ENCODE measurements at regions not wholly inside any gene's neighbourhood (a gene's known extent, or its start where the extent isn't known, plus 50 kb on each side); places are given as distances from the start of the nearest gene placed in this dataset.
"Not testable (repeated sequence)": the region's sequence is repeated elsewhere in the genome, so short reads cannot be mapped to it uniquely, and the experiment has no call there.

GRCh38 chr2:20949256-20949655 is 94.6 kb downstream of the APOB start:
- no peak overlapping the region for H3K27ac Mint-ChIP-seq (ENCODE audit: low read depth)
- H3K36me3 Mint-ChIP-seq (ENCODE audit: insufficient read depth) = no peaks in the 10 kb centered on the region
- no peaks in the 10 kb centered on the region for H3K9me3 Mint-ChIP-seq
- ATAC-seq (replicated peaks; ENCODE audit: extremely low read depth, poor library complexity, severe bottlenecking) (no peak), DNase-seq (ENCODE audit: low spot score in 2 of 2) (no peak)
- H3K27me3 Mint-ChIP-seq = no peaks in the 10 kb centered on the region
- no peak overlapping the region for H3K4me3 Mint-ChIP-seq
- H3K4me1 Mint-ChIP-seq = no peaks in the 10 kb centered on the region

- peaks cover 23% of the 10 kb centered on the region for H3K27me3 Mint-ChIP-seq
- H3K4me1 Mint-ChIP-seq = no peaks in the 10 kb centered on the region
- DNase-seq (ENCODE audit: low spot score in 2 of 2) = no peak
- H3K27ac Mint-ChIP-seq (ENCODE audit: low read depth) = no peak overlapping the region
- no peak overlapping the region for H3K4me3 Mint-ChIP-seq
- H3K36me3 Mint-ChIP-seq (ENCODE audit: insufficient read depth) = no peaks in the 10 kb centered on the region
- H3K9me3 Mint-ChIP-seq = no peaks in the 10 kb centered on the region
- ATAC-seq (replicated peaks; ENCODE audit: extremely low read depth, poor library complexity, severe bottlenecking) = no peak
Measured at GRCh38 chr2:20946468-20946867, 97.4 kb downstream of the APOB start.

DNA sequence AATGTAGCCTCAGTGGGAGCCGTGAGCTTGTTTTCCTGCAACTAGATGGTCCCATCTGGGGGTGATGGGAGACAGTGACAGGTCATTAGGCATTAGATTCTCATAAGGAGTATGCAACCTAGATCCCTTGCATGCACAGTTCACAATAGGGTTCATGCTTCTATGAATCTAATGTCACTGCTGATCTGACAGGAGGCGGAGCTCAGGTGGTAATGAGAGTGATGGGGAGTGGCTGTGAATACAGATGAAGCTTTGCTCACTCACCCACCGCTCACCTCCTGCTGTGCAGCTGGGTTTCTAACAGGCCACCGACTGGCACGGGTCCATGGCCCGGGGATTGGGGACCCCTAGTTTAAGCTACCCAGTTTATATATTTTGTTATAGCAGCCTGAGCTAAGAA is 100.2 kb downstream of the APOB start:
- not testable (repeated sequence) for H3K4me1 Mint-ChIP-seq; H3K9me3 Mint-ChIP-seq; H3K4me3 Mint-ChIP-seq; DNase-seq (ENCODE audit: low spot score in 2 of 2); ATAC-seq (replicated peaks; ENCODE audit: extremely low read depth, poor library complexity, severe bottlenecking); H3K27ac Mint-ChIP-seq (ENCODE audit: low read depth); H3K36me3 Mint-ChIP-seq (ENCODE audit: insufficient read depth)
- H3K27me3 Mint-ChIP-seq = peaks cover 43% of the 10 kb centered on the region

- no peak overlapping the region for H3K4me3 Mint-ChIP-seq
- no peaks in the 10 kb centered on the region for H3K36me3 Mint-ChIP-seq (ENCODE audit: insufficient read depth)
- no peaks in the 10 kb centered on the region for H3K4me1 Mint-ChIP-seq
- no peak for DNase-seq (ENCODE audit: low spot score in 2 of 2)
- ATAC-seq (replicated peaks; ENCODE audit: extremely low read depth, poor library complexity, severe bottlenecking) = no peak
- H3K27me3 Mint-ChIP-seq = peaks cover 54% of the 10 kb centered on the region
- no peak overlapping the region for H3K27ac Mint-ChIP-seq (ENCODE audit: low read depth)
- H3K9me3 Mint-ChIP-seq = no peaks in the 10 kb centered on the region
Measured at GRCh38 chr2:20942646-20943125, 101.2 kb downstream of the APOB start.

GRCh38 chr2:20940856-20941255 is 103.0 kb downstream of the APOB start:
- Mint-ChIP-seq H3K4me3 (no peak overlapping the region), H3K9me3 (no peaks in the 10 kb centered on the region), H3K27ac (ENCODE audit: low read depth) (no peak overlapping the region), H3K4me1 (no peaks in the 10 kb centered on the region), H3K36me3 (ENCODE audit: insufficient read depth) (no peaks in the 10 kb centered on the region), H3K27me3 (peaks cover 70% of the 10 kb centered on the region)
- DNase-seq (ENCODE audit: low spot score in 2 of 2) (no peak), ATAC-seq (replicated peaks; ENCODE audit: extremely low read depth, poor library complexity, severe bottlenecking) (no peak)

DNA sequence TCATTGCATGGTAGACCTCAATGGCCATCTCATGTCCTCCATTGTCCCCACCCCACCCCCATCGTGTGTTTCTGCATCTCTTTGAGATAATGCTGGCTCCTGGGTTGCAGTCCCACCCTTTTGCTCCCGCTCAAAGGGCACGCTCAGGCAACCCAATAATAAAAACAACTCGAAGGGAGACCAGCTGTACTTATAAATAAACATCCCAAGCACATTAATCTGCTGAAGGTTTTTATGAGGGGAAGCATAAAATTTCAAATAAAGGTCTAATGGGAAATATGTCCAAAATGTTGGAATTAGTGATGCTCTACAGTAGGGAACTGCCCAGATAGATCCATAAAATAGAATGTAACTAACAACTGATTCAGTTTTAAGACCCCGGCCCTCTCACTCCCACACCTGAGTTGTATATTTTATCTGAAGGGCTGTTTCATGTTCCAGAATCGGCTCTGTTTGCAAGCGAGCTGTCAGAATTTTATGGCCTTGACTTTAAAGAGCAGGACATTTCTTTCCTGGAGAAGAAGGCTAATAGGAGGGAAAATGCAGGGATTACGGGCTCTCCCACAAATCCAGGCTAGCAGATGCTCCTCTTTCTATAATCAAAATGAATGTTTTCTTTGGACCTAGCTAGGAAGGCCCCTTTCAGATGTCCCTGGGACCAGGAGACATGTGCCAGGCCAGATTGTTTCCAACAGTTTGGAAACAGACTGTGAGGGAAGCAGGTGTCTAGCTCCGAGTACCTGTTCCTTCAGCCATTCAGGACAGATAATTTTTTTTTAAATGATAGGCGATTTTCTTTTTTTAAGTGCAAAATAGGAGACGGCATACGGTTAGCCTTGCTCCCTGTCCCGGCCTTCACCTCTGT is 103.7 kb downstream of the APOB start:
- Mint-ChIP-seq H3K9me3 (no peaks in the 10 kb centered on the region), H3K4me3 (no peak overlapping the region), H3K36me3 (ENCODE audit: insufficient read depth) (no peaks in the 10 kb centered on the region), H3K27ac (ENCODE audit: low read depth) (no peak overlapping the region), H3K27me3 (peaks cover 75% of the 10 kb centered on the region), H3K4me1 (no peaks in the 10 kb centered on the region)
- DNase-seq (ENCODE audit: low spot score in 2 of 2) (no peak), ATAC-seq (replicated peaks; ENCODE audit: extremely low read depth, poor library complexity, severe bottlenecking) (no peak)

GRCh38 chr2:20937353-20937752 is 106.5 kb downstream of the APOB start:
- no peaks in the 10 kb centered on the region for H3K9me3 Mint-ChIP-seq
- DNase-seq (ENCODE audit: low spot score in 2 of 2) = no peak

GRCh38 chr2:20935168-20935775 is 108.6 kb downstream of the APOB start:
- Mint-ChIP-seq H3K9me3 (no peaks in the 10 kb centered on the region), H3K27ac (ENCODE audit: low read depth) (no peak overlapping the region), H3K36me3 (ENCODE audit: insufficient read depth) (no peaks in the 10 kb centered on the region), H3K4me1 (no peaks in the 10 kb centered on the region), H3K27me3 (peaks cover 60% of the 10 kb centered on the region), H3K4me3 (no peak overlapping the region)
- ATAC-seq (replicated peaks; ENCODE audit: extremely low read depth, poor library complexity, severe bottlenecking) (no peak), DNase-seq (ENCODE audit: low spot score in 2 of 2) (no peak)

More at GRCh38 chr2:20937353-20937752, 106.5 kb downstream of the APOB start:
- H3K27ac Mint-ChIP-seq (ENCODE audit: low read depth) = no peak overlapping the region
- no peaks in the 10 kb centered on the region for H3K4me1 Mint-ChIP-seq
- no peaks in the 10 kb centered on the region for H3K36me3 Mint-ChIP-seq (ENCODE audit: insufficient read depth)
- no peak overlapping the region for H3K4me3 Mint-ChIP-seq
- peaks cover 68% of the 10 kb centered on the region for H3K27me3 Mint-ChIP-seq
- ATAC-seq (replicated peaks; ENCODE audit: extremely low read depth, poor library complexity, severe bottlenecking) = no peak

GRCh38 chr2:20934236-20934635 is 109.6 kb downstream of the APOB start:
- Mint-ChIP-seq H3K4me1 (no peaks in the 10 kb centered on the region), H3K27me3 (peaks cover 56% of the 10 kb centered on the region), H3K4me3 (no peak overlapping the region), H3K27ac (ENCODE audit: low read depth) (no peak overlapping the region), H3K36me3 (ENCODE audit: insufficient read depth) (no peaks in the 10 kb centered on the region), H3K9me3 (peaks cover 1% of the 10 kb centered on the region)
- DNase-seq (ENCODE audit: low spot score in 2 of 2) (no peak), ATAC-seq (replicated peaks; ENCODE audit: extremely low read depth, poor library complexity, severe bottlenecking) (no peak)

GRCh38 chr2:20933714-20934113 is 110.2 kb downstream of the APOB start:
- DNase-seq (ENCODE audit: low spot score in 2 of 2) = no peak
- Mint-ChIP-seq H3K4me3 (no peak overlapping the region), H3K27me3 (peaks cover 51% of the 10 kb centered on the region), H3K27ac (ENCODE audit: low read depth) (no peak overlapping the region), H3K9me3 (peaks cover 6% of the 10 kb centered on the region), H3K36me3 (ENCODE audit: insufficient read depth) (no peaks in the 10 kb centered on the region), H3K4me1 (no peaks in the 10 kb centered on the region)
- ATAC-seq (replicated peaks; ENCODE audit: extremely low read depth, poor library complexity, severe bottlenecking) = no peak

DNA sequence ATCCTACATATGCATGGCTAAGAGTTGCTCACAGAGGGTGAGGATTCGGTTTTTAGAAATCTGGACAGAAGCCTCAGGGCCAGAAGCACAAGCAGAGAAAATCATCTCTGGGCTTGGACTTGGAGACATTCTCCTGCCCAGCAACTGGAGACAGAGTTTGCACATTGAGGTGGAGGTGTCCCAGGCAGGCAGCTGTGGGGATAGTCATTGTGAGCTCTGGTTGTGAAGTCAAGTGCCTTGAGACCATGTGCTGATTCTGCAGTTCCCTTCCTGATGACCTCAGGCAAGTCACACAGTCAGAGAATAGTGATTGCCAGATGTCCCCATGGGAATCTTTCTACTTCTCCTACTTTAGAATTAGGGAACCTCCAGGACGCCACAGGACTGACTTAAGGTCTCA is 108.4 kb upstream of the LDAH start:
- H3K4me1 Mint-ChIP-seq = no peaks in the 10 kb centered on the region
- H3K9me3 Mint-ChIP-seq = peaks cover 17% of the 10 kb centered on the region
- no peak overlapping the region for H3K4me3 Mint-ChIP-seq
- no peaks in the 10 kb centered on the region for H3K36me3 Mint-ChIP-seq (ENCODE audit: insufficient read depth)
- no peak overlapping the region for H3K27ac Mint-ChIP-seq (ENCODE audit: low read depth)
- ATAC-seq (replicated peaks; ENCODE audit: extremely low read depth, poor library complexity, severe bottlenecking) = no peak
- no peak for DNase-seq (ENCODE audit: low spot score in 2 of 2)
- peaks cover 43% of the 10 kb centered on the region for H3K27me3 Mint-ChIP-seq

DNA sequence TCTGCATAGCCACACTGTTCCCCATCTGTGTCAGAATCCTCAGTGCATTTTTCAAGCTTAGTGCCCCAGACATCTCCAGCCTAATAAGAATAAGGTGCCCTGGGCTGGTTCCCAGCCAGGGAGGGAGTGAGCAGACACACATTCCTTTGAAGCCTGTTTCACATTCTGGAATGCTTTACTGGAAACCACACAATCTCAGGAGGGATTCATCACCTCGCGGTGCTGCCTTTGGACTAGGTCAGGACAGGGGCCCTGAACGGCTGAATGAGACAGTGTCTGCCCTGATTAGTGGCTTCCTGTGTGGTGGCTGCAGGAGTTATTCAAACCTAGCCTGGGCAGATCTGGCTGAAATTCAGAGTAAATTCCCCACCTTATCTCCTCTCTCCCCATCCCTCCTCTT is 108.0 kb upstream of the LDAH start:
- Mint-ChIP-seq H3K27ac (ENCODE audit: low read depth) (no peak overlapping the region), H3K9me3 (peaks cover 17% of the 10 kb centered on the region), H3K27me3 (peaks cover 43% of the 10 kb centered on the region), H3K4me3 (no peak overlapping the region), H3K4me1 (no peaks in the 10 kb centered on the region), H3K36me3 (ENCODE audit: insufficient read depth) (no peaks in the 10 kb centered on the region)
- ATAC-seq (replicated peaks; ENCODE audit: extremely low read depth, poor library complexity, severe bottlenecking) (no peak), DNase-seq (ENCODE audit: low spot score in 2 of 2) (no peak)

- Mint-ChIP-seq H3K27ac (ENCODE audit: low read depth) (no peak overlapping the region), H3K4me3 (no peak overlapping the region), H3K36me3 (ENCODE audit: insufficient read depth) (no peaks in the 10 kb centered on the region), H3K4me1 (no peaks in the 10 kb centered on the region), H3K9me3 (peaks cover 17% of the 10 kb centered on the region), H3K27me3 (peaks cover 44% of the 10 kb centered on the region)
- no peak for ATAC-seq (replicated peaks; ENCODE audit: extremely low read depth, poor library complexity, severe bottlenecking)
- DNase-seq (ENCODE audit: low spot score in 2 of 2) = no peak
Measured at GRCh38 chr2:20929721-20930120, 106.8 kb upstream of the LDAH start.
